Stimulated activated CD4-positive, alpha-beta T cell treated with anti-CD3 and anti-CD28 coated beads, Interleukin-4, amount 100 ng/mL, for 1 hour (primary cell): ENCODE measurements at regions not wholly inside any gene's neighbourhood (a gene's known extent, or its start where the extent isn't known, plus 50 kb on each side); places are given as distances from the start of the nearest gene placed in this dataset.

Experiments
- DNase-seq: peaks from one replicate; pipeline ENCODE4 v3.0.0-alpha.2; 2020

DNA sequence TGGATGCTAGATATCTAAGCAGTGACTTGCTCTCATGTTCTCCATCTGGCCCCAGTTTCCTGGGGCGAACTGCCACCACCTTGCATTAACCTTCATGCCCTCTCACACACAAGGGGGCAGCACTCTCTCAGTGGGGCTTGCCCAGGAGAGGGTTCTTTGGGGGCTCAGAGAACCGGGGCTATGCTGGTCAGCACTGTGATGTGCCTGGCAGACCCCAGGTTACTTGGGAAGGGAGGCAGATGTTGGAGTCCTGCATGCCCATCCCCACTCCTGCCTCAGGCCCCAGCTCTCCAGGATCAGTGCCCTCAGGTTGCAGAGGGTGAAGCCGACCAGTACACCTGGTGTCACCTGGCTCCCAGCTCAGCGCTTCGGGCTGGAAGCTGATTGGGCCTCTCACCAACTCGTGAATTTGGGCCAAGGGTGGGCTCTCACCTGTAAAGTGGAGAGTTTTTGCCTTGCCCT, 396.2 kb upstream of the HS6ST1 start:
- DNase-seq: no peak

- DNase-seq: no peak
Observed at GRCh38 chr2:128715360-128715759, 396.7 kb upstream of the HS6ST1 start.

GRCh38 chr2:128716299-128716721, 397.6 kb upstream of the HS6ST1 start:
- DNase-seq: no peak

GRCh38 chr2:128717758-128718710, 399.4 kb upstream of the HS6ST1 start:
- DNase-seq: no peak

GRCh38 chr2:128720080-128721022, 401.7 kb upstream of the HS6ST1 start:
- DNase-seq: no peak

DNA sequence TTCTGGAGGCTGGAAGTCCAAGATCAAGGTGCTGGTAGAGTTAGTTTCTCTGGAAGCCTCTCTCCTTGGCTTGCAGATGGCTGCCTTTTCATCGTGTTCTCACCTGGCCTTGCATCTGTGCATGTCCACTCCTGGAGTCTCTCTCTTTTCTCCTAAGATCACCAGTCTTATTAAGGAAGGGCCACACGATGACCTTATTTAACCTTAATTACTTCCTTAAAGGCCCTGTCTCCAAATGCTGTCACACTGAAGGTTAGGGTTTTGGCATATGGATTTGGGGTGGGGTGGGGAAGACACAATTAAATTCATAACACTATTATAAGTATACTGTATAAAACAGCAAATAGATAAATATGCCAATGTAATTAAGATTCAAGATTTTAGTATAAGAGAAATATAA, 402.4 kb upstream of the HS6ST1 start:
- DNase-seq: no peak

GRCh38 chr2:128722489-128722888, 403.8 kb upstream of the HS6ST1 start:
- no peak for DNase-seq

- no peak for DNase-seq
Observed at GRCh38 chr2:128724547-128724946, 405.9 kb upstream of the HS6ST1 start.

- no peak for DNase-seq
Observed at GRCh38 chr2:128724972-128725371, 406.3 kb upstream of the HS6ST1 start.

DNA sequence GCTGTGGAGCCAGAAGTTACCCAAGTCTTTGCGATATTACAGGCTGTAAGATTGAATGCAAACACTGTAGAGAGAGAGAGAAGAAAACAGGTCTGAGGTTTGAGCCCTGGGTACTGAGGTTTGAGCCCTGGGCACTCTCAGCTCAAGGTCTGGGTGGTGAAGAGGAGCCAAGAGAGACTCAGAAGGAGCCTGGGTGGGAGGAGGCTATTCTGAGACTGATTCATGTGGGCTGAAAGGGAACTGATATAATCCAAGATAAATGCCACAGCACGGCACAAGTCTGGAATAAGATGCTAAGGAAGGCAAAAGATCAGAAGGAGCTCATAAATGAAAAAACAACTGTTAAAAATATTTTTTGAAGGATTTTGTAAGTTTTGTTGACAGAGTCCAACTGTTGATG, 407.6 kb upstream of the HS6ST1 start:
- DNase-seq: no peak

- no peak for DNase-seq
Observed at GRCh38 chr2:128726911-128727310, 408.2 kb upstream of the HS6ST1 start.

DNA sequence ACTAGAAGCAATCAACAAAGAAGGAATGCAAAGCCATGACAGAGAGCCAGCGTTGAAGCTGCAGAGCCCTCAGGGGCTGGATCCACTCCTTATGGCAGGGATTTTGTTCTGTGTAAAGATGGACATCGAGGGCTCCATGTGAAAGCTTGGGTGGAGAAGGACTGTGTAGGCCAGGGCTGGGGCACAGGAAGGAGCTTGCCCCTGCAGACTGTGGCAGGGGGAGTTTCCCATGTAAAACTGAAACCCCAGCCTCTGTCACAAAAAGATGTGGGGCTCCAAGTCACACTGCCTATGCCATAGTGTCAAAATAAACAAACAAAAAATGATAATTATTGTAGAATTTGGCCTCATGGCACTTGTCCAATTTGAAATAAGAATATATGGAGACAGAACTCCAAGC, 408.7 kb upstream of the HS6ST1 start:
- no peak for DNase-seq

DNA sequence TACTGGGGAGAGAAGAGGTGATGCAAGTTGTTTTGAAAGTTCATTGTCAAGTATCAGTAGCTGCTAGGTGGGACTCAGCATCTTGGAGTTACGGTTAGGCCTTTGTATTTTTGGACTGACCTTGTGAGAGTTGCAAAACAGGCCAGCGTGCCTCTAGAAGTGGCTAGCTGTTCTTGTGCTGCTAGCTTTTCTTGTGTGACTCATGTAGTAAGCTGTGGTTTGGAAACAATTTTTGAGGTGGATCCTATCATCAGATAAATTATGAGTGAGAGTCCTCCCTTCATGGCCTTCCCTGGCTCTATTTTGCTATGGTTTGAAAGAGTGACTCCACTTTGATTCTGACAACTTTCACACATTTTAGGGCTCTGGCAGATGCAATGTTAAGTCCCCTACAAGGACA, 409.2 kb upstream of the HS6ST1 start:
- DNase-seq: no peak

DNA sequence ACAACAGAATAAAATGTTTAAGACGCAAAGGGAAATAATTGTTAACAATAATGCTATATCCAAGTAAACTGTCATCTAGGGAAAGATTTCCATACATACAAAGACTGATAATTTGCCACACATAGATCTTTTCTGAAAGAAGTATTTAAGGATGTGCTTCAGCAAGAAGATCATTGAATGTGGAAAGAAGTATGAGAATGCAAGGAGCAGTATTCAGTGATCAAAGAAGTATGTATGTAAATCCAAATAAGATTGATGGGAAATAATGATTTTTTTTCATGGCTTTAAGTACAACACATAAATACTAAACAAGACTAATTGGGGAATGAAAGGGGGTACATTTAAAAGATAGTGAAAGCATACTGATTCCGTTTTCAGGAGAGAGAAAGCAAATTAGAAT, 410.4 kb upstream of the HS6ST1 start:
- no peak for DNase-seq

DNA sequence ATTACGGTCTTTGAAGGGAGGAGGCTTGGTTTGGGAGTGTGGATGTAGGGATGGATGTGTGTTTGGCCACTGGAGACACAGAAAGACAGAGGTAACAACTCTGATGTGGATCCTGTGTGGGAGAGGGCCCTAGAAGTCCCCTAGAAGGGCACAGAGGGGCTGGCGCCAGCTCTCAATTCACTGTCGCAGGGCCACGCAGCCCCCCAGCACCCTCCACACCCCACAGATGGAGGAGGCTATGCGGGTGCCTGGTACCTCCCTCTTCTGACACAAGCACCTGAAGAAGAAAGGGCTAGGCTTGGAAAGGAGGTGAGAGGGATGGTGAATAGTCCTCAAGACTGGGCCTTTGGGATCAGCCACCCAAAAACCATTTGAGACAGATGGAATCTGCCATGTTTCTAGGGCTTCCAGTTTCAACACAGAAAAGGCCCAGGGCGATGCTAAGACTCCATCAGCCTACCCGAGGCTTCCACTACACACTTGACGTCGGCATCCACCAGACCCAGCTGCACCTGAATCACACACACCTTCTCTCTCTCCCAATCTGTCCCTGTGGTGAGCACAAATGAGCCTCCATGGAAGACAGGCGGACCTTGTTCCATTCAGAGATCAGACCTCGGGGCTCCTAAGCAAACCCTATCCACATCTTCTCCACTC, 413.5 kb upstream of the HS6ST1 start:
- no peak for DNase-seq

DNA sequence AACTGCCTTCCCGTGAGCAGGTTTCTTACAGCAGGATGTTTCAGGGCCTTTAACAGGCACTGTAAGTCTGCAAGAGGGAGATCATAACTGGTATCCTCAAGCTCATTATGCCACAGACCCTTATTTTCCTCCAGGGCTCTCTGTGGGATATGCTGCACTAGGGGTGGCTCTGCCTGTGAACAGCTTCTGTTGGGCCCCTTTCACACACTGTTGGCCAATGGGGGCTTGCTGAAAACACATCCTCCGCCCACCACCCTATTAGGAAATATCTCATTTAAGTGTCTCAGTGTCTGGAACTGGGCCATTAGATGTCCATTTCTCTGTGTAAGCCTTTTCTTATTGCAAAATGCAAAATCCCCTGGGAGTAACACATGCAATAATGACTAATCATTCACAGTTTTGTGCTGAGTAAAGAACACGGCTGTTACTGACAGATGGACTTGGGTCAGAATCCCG, 414.3 kb upstream of the HS6ST1 start:
- no peak for DNase-seq

- DNase-seq: no peak
Observed at GRCh38 chr2:128733450-128733849, 414.8 kb upstream of the HS6ST1 start.

- no peak for DNase-seq
Observed at GRCh38 chr2:128734521-128735295, 416.0 kb upstream of the HS6ST1 start.

DNA sequence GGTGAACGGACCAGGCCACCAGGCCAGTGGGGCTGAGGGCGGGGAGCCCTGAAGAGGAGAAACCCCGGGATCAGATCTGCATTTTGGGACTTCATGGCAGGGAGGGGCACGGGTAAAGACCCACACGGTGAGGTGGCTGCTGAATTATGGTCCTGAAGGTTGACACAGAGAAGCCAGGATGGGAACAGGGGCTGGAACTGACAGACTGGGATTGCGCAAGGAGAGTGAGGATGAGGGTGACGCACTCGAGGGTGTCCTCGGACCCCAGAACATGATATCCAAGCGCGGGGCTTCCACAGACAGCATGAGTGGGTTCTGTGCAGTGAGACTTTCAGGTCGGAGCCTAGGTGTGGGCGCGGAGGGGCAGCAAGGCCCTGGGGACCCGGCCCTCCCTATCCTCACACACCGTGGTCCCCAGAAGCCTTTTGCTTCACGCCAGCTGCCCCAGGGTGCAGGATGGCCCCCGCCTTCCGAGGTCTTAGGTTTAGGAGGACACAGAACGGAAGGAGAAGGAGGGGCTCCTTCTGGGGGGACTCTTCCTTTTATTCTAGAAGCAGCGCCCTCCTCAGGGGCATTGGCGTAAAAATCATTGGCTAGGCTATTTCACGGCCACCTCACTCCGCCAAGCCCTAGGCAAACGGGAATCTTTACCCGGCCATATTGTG, 416.8 kb upstream of the HS6ST1 start:
- no peak for DNase-seq

DNA sequence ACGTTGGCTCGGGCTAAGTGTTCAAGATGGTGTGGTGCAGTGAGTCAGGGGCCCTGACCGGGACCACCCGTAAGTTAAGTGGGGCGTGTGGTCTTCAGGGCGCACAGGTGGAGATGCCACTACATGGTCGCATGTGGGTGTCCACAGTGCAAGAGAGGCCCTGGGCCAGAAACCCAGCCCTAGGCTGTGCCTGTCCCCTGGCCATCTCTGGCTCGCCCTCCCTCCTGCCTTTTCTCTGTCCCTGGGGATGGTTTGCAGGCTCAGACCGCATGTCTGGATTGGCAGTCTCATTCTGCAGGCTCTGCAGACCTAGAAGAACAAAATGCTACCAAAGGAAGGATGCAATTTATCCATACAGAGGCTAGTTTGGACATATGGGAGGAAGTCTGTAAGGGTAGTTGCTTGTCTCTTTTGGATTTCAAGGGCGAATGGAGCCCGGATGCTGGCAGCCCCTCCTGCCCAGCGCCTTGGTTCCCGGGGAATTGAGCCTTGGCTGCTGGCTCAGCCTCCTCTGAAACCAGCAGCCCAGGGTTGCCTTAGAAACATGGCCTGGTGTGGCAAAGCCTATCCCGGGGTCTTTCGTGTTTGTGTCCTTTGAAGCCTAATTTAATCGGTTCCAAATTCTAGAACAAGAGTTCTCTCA, 417.5 kb upstream of the HS6ST1 start:
- DNase-seq: no peak
